ENCODE measurements at regions not wholly inside any gene's neighbourhood (a gene's known extent, or its start where the extent isn't known, plus 50 kb on each side); places are given as distances from the start of the nearest gene placed in this dataset.

- no peak for TF ChIP-seq RAD21 (IDR thresholded peaks at IDR 0.05; ENCODE audit: insufficient read depth, low read depth, low read length)
- no peak for TF ChIP-seq EZH2 (IDR thresholded peaks at IDR 0.05; ENCODE audit: borderline replicate concordance, control insufficient read depth, low read depth, low read length)
- TF ChIP-seq CTCF (IDR thresholded peaks at IDR 0.05 in 2 of 3, conservative IDR thresholded peaks at IDR 0.05 in 1 of 3; ENCODE audit: control insufficient read depth in 2 of 3, extremely low read depth in 1 of 3, insufficient read depth in 1 of 3, low read depth in 3 of 3, low read length in 3 of 3): no peak
- no peak for TF ChIP-seq POLR2A (IDR thresholded peaks at IDR 0.05; ENCODE audit: low read depth, low read length)
- TF ChIP-seq RB1 (IDR thresholded peaks at IDR 0.05; ENCODE audit: borderline replicate concordance): no peak
- no peak for TF ChIP-seq CEBPB (IDR thresholded peaks at IDR 0.05; ENCODE audit: borderline replicate concordance in 1 of 2, low read depth in 2 of 2, low read length in 2 of 2)
- TF ChIP-seq GABPA (IDR thresholded peaks at IDR 0.05; ENCODE audit: low read depth): no peak
- no peak for TF ChIP-seq SMC3 (IDR thresholded peaks at IDR 0.05; ENCODE audit: borderline replicate concordance, low read length)
- TF ChIP-seq CHD2 (IDR thresholded peaks at IDR 0.05; ENCODE audit: borderline replicate concordance, low read depth, low read length): no peak
- no peak for TF ChIP-seq RELA (IDR thresholded peaks at IDR 0.05; ENCODE audit: borderline replicate concordance, partially characterized antibody)
- no peak for TF ChIP-seq STAT3 (IDR thresholded peaks at IDR 0.05; ENCODE audit: low read depth, low read length)
- no peak for TF ChIP-seq ELK1 (IDR thresholded peaks at IDR 0.05; ENCODE audit: low read depth, low read length)
Observed at GRCh38 chr6:152920016-152920415, 62.8 kb downstream of the FBXO5 start.
